H1 (cell line): ENCODE measurements at regions not wholly inside any gene's neighbourhood (a gene's known extent, or its start where the extent isn't known, plus 50 kb on each side); places are given as distances from the start of the nearest gene placed in this dataset.

Experiments
- CTCF ChIA-PET: fragments of 300-600 bp; sonication (Branson Sonifier 250); formaldehyde crosslinking; loops from one replicate; lab custom pipeline; 2021; ENCODE audit not compliant: partially characterized antibody; lab: Charles Lee
- POLR2A ChIA-PET: fragments of 300-600 bp; sonication (Branson Sonifier 250); formaldehyde crosslinking; loops from one replicate; lab custom pipeline; 2021; ENCODE audit warnings: inconsistent platforms; ENCODE audit not compliant: partially characterized antibody; lab: Charles Lee
- DNase-seq, 2 experiments: peaks; one replicate each; pipeline versions ENCODE4 v3.0.0 to v3.0.0-alpha.2; 2010 to 2022; ENCODE audit warnings: low spot score in 2 of 2, low read depth in 1 of 2, mixed read lengths in 1 of 2
- FAIRE-seq: peaks from 2 replicates; lab custom pipeline; 2011; peaks lifted over from hg19 to GRCh38; lab: Jason Lieb, UNC
- H2AFZ ChIP-seq: 2 replicates; pipeline ENCODE4 v1.8.1; 2012; ENCODE audit warnings: low read length, inconsistent platforms
- H2AK5ac ChIP-seq: 2 replicates; pipeline ENCODE4 v1.6.1; 2013; ENCODE audit warnings: low read depth, low read length
- H2BK120ac ChIP-seq: replicated peaks from 2 replicates; pipeline ENCODE3; 2013; ENCODE audit warnings: low read depth, low read length, inconsistent platforms
- H2BK12ac ChIP-seq: 2 replicates; pipeline ENCODE4 v1.6.1; 2013; ENCODE audit warnings: low read depth, low read length
- H2BK15ac ChIP-seq: 2 replicates; pipeline ENCODE4 v1.6.1; 2013; ENCODE audit warnings: low read length
- H2BK20ac ChIP-seq: 2 replicates; pipeline ENCODE4 v1.6.1; 2013; ENCODE audit warnings: low read length
- H2BK5ac ChIP-seq: 2 replicates; pipeline ENCODE4 v1.6.1; 2013; ENCODE audit warnings: low read depth, low read length
- H3K14ac ChIP-seq: 2 replicates; pipeline ENCODE4 v1.6.1; 2013; ENCODE audit warnings: inconsistent platforms; ENCODE audit not compliant: insufficient read length
- H3K18ac ChIP-seq: 2 replicates; pipeline ENCODE4 v1.6.1; 2013; ENCODE audit warnings: low read length; ENCODE audit errors: extremely low read depth
- H3K23ac ChIP-seq: 2 replicates; pipeline ENCODE4 v1.6.1; 2013; ENCODE audit warnings: inconsistent platforms; ENCODE audit not compliant: insufficient read length
- H3K23me2 ChIP-seq: 2 replicates; pipeline ENCODE4 v1.6.1; 2013; ENCODE audit warnings: low read depth, low read length
- H3K27ac ChIP-seq: 2 replicates; pipeline ENCODE4 v1.6.1; 2011; ENCODE audit warnings: low read depth, low read length, inconsistent platforms
- H3K27me3 ChIP-seq, 4 experiments: replicated peaks in 1 of 4; 1 replicate in 1 of 4; 2 replicates in 3 of 4; pipeline versions ENCODE4 v1.6.1 to v1.8.1; 2011 to 2013; ENCODE audit warnings: low read length in 3 of 4, mild to moderate bottlenecking in 3 of 4, inconsistent platforms in 2 of 4, mixed read lengths in 2 of 4, moderate library complexity in 1 of 4; ENCODE audit not compliant: control insufficient read depth in 3 of 4, insufficient read depth in 3 of 4; ENCODE audit errors: extremely low read depth in 1 of 4
- H3K36me3 ChIP-seq, 4 experiments: 2 replicates each; pipeline versions ENCODE4 v1.6.1 to v1.8.1; 2011 to 2013; ENCODE audit warnings: mild to moderate bottlenecking in 4 of 4, low read length in 3 of 4, moderate library complexity in 2 of 4, control low read depth in 1 of 4, inconsistent platforms in 1 of 4; ENCODE audit not compliant: insufficient read depth in 4 of 4, control insufficient read depth in 2 of 4
- H3K4ac ChIP-seq: replicated peaks from 2 replicates; pipeline ENCODE3; 2013; ENCODE audit warnings: low read length, low read depth, mixed read lengths, inconsistent platforms; ENCODE audit not compliant: insufficient read length
- H3K4me1 ChIP-seq, 4 experiments: replicated peaks in 1 of 4; 1 replicate in 1 of 4; 2 replicates in 3 of 4; pipeline versions ENCODE4 v1.6.1 to v1.8.1; 2011 to 2013; ENCODE audit warnings: low read length in 3 of 4, inconsistent platforms in 2 of 4, mixed read lengths in 1 of 4; ENCODE audit not compliant: insufficient read depth in 4 of 4, control insufficient read depth in 3 of 4
- H3K4me2 ChIP-seq, 2 experiments: 2 replicates each; pipeline versions ENCODE4 v1.6.1 to v1.8.1; 2011 to 2013; ENCODE audit warnings: low read depth in 2 of 2, low read length in 2 of 2, control low read depth in 1 of 2, inconsistent platforms in 1 of 2, mild to moderate bottlenecking in 1 of 2; ENCODE audit not compliant: insufficient read depth in 1 of 2
- H3K4me3 ChIP-seq, 4 experiments: fragments of 200-600, 300-600 bp in 1 of 4; sonication (generic), shearing (Covaris generic), sonication (Bioruptor Twin) in 1 of 4; 2 replicates each; pipeline versions ENCODE4 v1.5.1 to v1.8.1; 2011 to 2016; ENCODE audit warnings: low read length in 4 of 4, low read depth in 3 of 4, control low read depth in 2 of 4, inconsistent platforms in 2 of 4, mild to moderate bottlenecking in 2 of 4, mixed read lengths in 1 of 4, moderate library complexity in 1 of 4; ENCODE audit not compliant: insufficient read depth in 2 of 4; ENCODE audit errors: extremely low read depth in 1 of 4
- H3K56ac ChIP-seq: replicated peaks from 2 replicates; pipeline ENCODE3; 2013; ENCODE audit warnings: low read depth, mild to moderate bottlenecking, mixed read lengths, low read length, inconsistent platforms; ENCODE audit not compliant: insufficient read length
- H3K79me1 ChIP-seq: 2 replicates; pipeline ENCODE4 v1.6.1; 2013; ENCODE audit warnings: low read depth, low read length, control low read depth
- H3K79me2 ChIP-seq, 2 experiments: 2 replicates each; pipeline versions ENCODE4 v1.6.1 to v1.8.1; 2012 to 2013; ENCODE audit warnings: low read length in 2 of 2, mild to moderate bottlenecking in 2 of 2, inconsistent platforms in 1 of 2; ENCODE audit not compliant: insufficient read depth in 2 of 2, control insufficient read depth in 1 of 2
- H3K9ac ChIP-seq, 4 experiments: replicated peaks in 1 of 4; 1 replicate in 1 of 4; 2 replicates in 3 of 4; pipeline versions ENCODE4 v1.6.1 to v1.8.1; 2011 to 2013; ENCODE audit warnings: low read depth in 3 of 4, low read length in 3 of 4, control low read depth in 2 of 4, mild to moderate bottlenecking in 2 of 4, moderate library complexity in 2 of 4, inconsistent platforms in 1 of 4; ENCODE audit errors: extremely low read depth in 1 of 4
- H3K9me3 ChIP-seq, 2 experiments: 2 replicates each; pipeline versions ENCODE4 v1.6.1 to v1.8.1; 2012 to 2013; ENCODE audit warnings: mild to moderate bottlenecking in 2 of 2, moderate library complexity in 2 of 2, control low read depth in 1 of 2, inconsistent platforms in 1 of 2, low read depth in 1 of 2, low read length in 1 of 2, mixed read lengths in 1 of 2; ENCODE audit not compliant: insufficient read depth in 2 of 2
- H4K20me1 ChIP-seq, 2 experiments: replicated peaks in 1 of 2; 2 replicates each; pipeline versions ENCODE3 to v1.8.1; 2011 to 2013; ENCODE audit warnings: inconsistent platforms in 2 of 2, low read length in 2 of 2, mild to moderate bottlenecking in 1 of 2; ENCODE audit not compliant: insufficient read depth in 2 of 2, control insufficient read depth in 1 of 2
- H4K5ac ChIP-seq: 2 replicates; pipeline ENCODE4 v1.6.1; 2013; ENCODE audit warnings: low read length, low read depth, mixed read lengths, inconsistent platforms; ENCODE audit not compliant: insufficient read length
- H4K8ac ChIP-seq: 2 replicates; pipeline ENCODE4 v1.8.0; 2013; ENCODE audit warnings: mild to moderate bottlenecking, moderate library complexity, low read length, inconsistent platforms; ENCODE audit not compliant: insufficient read depth; ENCODE audit errors: extremely low read depth
- H4K91ac ChIP-seq: replicated peaks from 2 replicates; pipeline ENCODE3; 2013; ENCODE audit warnings: low read length, mixed read lengths, inconsistent platforms; ENCODE audit not compliant: insufficient read length
- ATF3 ChIP-seq: IDR thresholded peaks from 2 replicates; pipeline ENCODE4 v1.6.1; 2011; ENCODE audit warnings: low read depth, mild to moderate bottlenecking, low read length; ENCODE audit not compliant: insufficient read depth
- CREB1 ChIP-seq: IDR thresholded peaks from 2 replicates; pipeline ENCODE4 v1.6.1; 2012; ENCODE audit warnings: inconsistent platforms
- FOSL1 ChIP-seq: IDR thresholded peaks from 2 replicates; pipeline ENCODE4 v1.6.1; 2011; ENCODE audit warnings: mild to moderate bottlenecking, low read depth, low read length, moderate library complexity; ENCODE audit not compliant: insufficient read depth
- POLR2A ChIP-seq, 2 experiments: IDR thresholded peaks; 1 replicate in 1 of 2; 2 replicates in 1 of 2; pipeline ENCODE4 v1.6.1; 2011; ENCODE audit warnings: low read depth in 2 of 2, low read length in 2 of 2, mild to moderate bottlenecking in 2 of 2; ENCODE audit errors: control extremely low read depth in 1 of 2
- WGBS, 2 experiments: shearing (Covaris generic) in 1 of 2; methylation state at CpG; one replicate each; pipeline versions ENCODE4 v1.1.6 to v1.1.7; 2013 to 2015; ENCODE audit warnings: low lambda C conversion rate in 2 of 2, mixed read lengths in 2 of 2, inconsistent platforms in 1 of 2, low coverage in 1 of 2, missing lambda C conversion rate in 1 of 2; ENCODE audit not compliant: insufficient replicate concordance in 2 of 2, insufficient coverage in 1 of 2, insufficient read length in 1 of 2; ENCODE audit errors: extremely low coverage in 1 of 2, missing lambda C conversion rate in 1 of 2; 5-methylcytosine and 5-hydroxymethylcytosine counted together

DNA sequence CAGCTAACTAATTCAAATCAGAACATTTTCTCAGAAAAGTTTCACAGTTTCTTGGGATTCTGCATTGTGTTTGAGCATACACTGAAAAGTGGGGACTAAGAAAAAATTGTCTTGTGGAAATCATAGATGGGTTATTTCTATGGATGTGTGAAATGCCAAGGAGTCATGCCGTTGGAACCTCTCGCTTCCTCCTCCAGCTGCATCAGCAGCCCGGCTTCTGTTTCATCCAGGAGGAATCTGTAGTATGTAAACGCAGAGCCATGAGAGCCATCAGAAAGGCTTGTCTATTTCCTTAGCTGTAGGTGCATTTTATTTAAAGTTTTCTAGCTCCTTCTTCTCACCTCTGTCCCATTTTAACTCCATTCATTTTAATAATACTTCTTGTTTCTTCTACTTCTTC, 1144.1 kb downstream of the GATA3 start:
- POLR2A ChIA-PET = no interaction called here
- H3K4me2 ChIP-seq = no peak overlapping the region
- no peak overlapping the region for H2BK20ac ChIP-seq
- H3K4me1 ChIP-seq = no peaks in the 10 kb centered on the region
- TF ChIP-seq POLR2A (IDR thresholded peaks at IDR 0.05; ENCODE audit: control extremely low read depth in 1 of 2, low read depth in 2 of 2, low read length in 2 of 2) = no peak
- no peak for TF ChIP-seq FOSL1
- no peak for TF ChIP-seq ATF3
- no peak for TF ChIP-seq CREB1
- H2AFZ ChIP-seq = no peak overlapping the region
- H4K5ac ChIP-seq = no peak overlapping the region
- no peaks in the 10 kb centered on the region for H3K79me1 ChIP-seq
- no peak overlapping the region for H3K4me3 ChIP-seq
- H3K56ac ChIP-seq = no peak overlapping the region
- no peak overlapping the region for H4K8ac ChIP-seq
- no peaks in the 10 kb centered on the region for H3K23me2 ChIP-seq
- WGBS, 2 experiments = 89% methylated on average over 4 of the region's 4 CpGs; no CpG with 5 or more reads in 1 of the 2 experiments
- H3K18ac ChIP-seq = no peak overlapping the region
- FAIRE-seq (no peak), DNase-seq (no peak)
- H3K27ac ChIP-seq = no peak overlapping the region
- H4K91ac ChIP-seq = no peak overlapping the region
- no peaks in the 10 kb centered on the region for H3K27me3 ChIP-seq
- no peak overlapping the region for H3K14ac ChIP-seq
- H3K36me3 ChIP-seq = no peaks in the 10 kb centered on the region
- no peak overlapping the region for H2BK12ac ChIP-seq
- no peak overlapping the region for H3K23ac ChIP-seq
- H2BK120ac ChIP-seq = no peak overlapping the region
- no peak overlapping the region for H2BK5ac ChIP-seq
- H3K79me2 ChIP-seq = no peaks in the 10 kb centered on the region
- no peak overlapping the region for H3K4ac ChIP-seq
- H2AK5ac ChIP-seq = no peak overlapping the region
- H3K9ac ChIP-seq = no peak overlapping the region
- no peaks in the 10 kb centered on the region for H3K9me3 ChIP-seq
- H4K20me1 ChIP-seq = no peaks in the 10 kb centered on the region
- CTCF ChIA-PET = interaction anchor here (1.3 kb wide), 1 partner anchor 10 kb away, joined by 3 read pairs; no protein-coding TSS in a partner anchor
- no peak overlapping the region for H2BK15ac ChIP-seq
